Activated CD4-positive, alpha-beta memory T cell treated with anti-CD3 and anti-CD28 coated beads for 36 hours (primary cell): ENCODE measurements at regions not wholly inside any gene's neighbourhood (a gene's known extent, or its start where the extent isn't known, plus 50 kb on each side); places are given as distances from the start of the nearest gene placed in this dataset.

Source experiments
- CTCF ChIA-PET: fragments of 350-600 bp; sonication (Branson Sonifier 250); formaldehyde crosslinking; loops from one replicate; lab custom pipeline; 2021; ENCODE audit warnings: antibody characterized with exemption, inconsistent platforms; lab: Charles Lee
- POLR2A ChIA-PET: fragments of 350-600 bp; sonication (Branson Sonifier 250); formaldehyde crosslinking; loops from one replicate; lab custom pipeline; 2021; ENCODE audit warnings: antibody characterized with exemption; lab: Charles Lee
- DNase-seq: peaks from one replicate; pipeline ENCODE4 v3.0.0-alpha.2; 2020
- H3K27ac Mint-ChIP-seq: one replicate; pipeline ENCODE4 v1.8.0; 2021; ENCODE audit warnings: mixed read lengths
- H3K27me3 Mint-ChIP-seq: one replicate; pipeline ENCODE4 v1.8.0; 2021; ENCODE audit warnings: mixed read lengths
- H3K36me3 Mint-ChIP-seq: one replicate; pipeline ENCODE4 v1.8.0; 2021; ENCODE audit warnings: mixed read lengths
- H3K4me1 Mint-ChIP-seq: one replicate; pipeline ENCODE4 v1.8.0; 2021; ENCODE audit warnings: low read depth, mixed read lengths
- H3K4me3 Mint-ChIP-seq: one replicate; pipeline ENCODE4 v1.8.0; 2021; ENCODE audit warnings: mild to moderate bottlenecking, mixed read lengths
- H3K9me3 Mint-ChIP-seq: one replicate; pipeline ENCODE4 v1.8.0; 2021; ENCODE audit warnings: mixed read lengths
- intact Hi-C: fragments of 100-400 bp; cut with micrococcal nuclease; formaldehyde crosslinking; loops from one replicate; pipeline ENCODE4 v1.15.1; 2023

- H3K36me3 Mint-ChIP-seq = no peaks in the 10 kb centered on the region
- no peaks in the 10 kb centered on the region for H3K4me1 Mint-ChIP-seq
- peaks cover 11% of the 10 kb centered on the region for H3K9me3 Mint-ChIP-seq
- ChIA-PET POLR2A (no interaction called here), CTCF (no interaction called here)
- H3K27ac Mint-ChIP-seq = no peak overlapping the region
- no peak overlapping the region for H3K4me3 Mint-ChIP-seq
- no peak for DNase-seq
- H3K27me3 Mint-ChIP-seq = no peaks in the 10 kb centered on the region
- intact Hi-C loops = no loop called here
These were observed 272.7 kb upstream of the FLRT2 start for GRCh38 chr14:85257287-85257686.

- intact Hi-C loops = no loop called here
- H3K4me3 Mint-ChIP-seq = no peak overlapping the region
- no peak for DNase-seq
- no peak overlapping the region for H3K27ac Mint-ChIP-seq
- peaks cover 23% of the 10 kb centered on the region for H3K9me3 Mint-ChIP-seq
- no peaks in the 10 kb centered on the region for H3K27me3 Mint-ChIP-seq
- H3K36me3 Mint-ChIP-seq = no peaks in the 10 kb centered on the region
- ChIA-PET CTCF (no interaction called here), POLR2A (no interaction called here)
- no peaks in the 10 kb centered on the region for H3K4me1 Mint-ChIP-seq
These were observed 265.8 kb upstream of the FLRT2 start for GRCh38 chr14:85263916-85264675.

- no peaks in the 10 kb centered on the region for H3K27me3 Mint-ChIP-seq
- intact Hi-C loops = no loop called here
These were observed 256.8 kb upstream of the FLRT2 start for GRCh38 chr14:85273099-85273677.

GRCh38 chr14:85273952-85274351, 256.0 kb upstream of the FLRT2 start:
- Mint-ChIP-seq H3K36me3 (no peaks in the 10 kb centered on the region), H3K9me3 (peaks cover 7% of the 10 kb centered on the region), H3K27me3 (no peaks in the 10 kb centered on the region), H3K4me1 (no peaks in the 10 kb centered on the region), H3K27ac (no peak overlapping the region), H3K4me3 (no peak overlapping the region)
- POLR2A ChIA-PET = no interaction called here
- intact Hi-C loops = no loop called here
- CTCF ChIA-PET = no interaction called here
- DNase-seq = no peak

More at GRCh38 chr14:85273099-85273677, 256.8 kb upstream of the FLRT2 start:
- peaks cover 9% of the 10 kb centered on the region for H3K9me3 Mint-ChIP-seq
- ChIA-PET POLR2A (no interaction called here), CTCF (no interaction called here)
- H3K27ac Mint-ChIP-seq = no peak overlapping the region
- no peaks in the 10 kb centered on the region for H3K4me1 Mint-ChIP-seq
- DNase-seq = no peak
- no peak overlapping the region for H3K4me3 Mint-ChIP-seq
- H3K36me3 Mint-ChIP-seq = no peaks in the 10 kb centered on the region

GRCh38 chr14:85276161-85276978, 253.6 kb upstream of the FLRT2 start:
- ChIA-PET POLR2A (no interaction called here), CTCF (no interaction called here)
- H3K9me3 Mint-ChIP-seq = peaks cover 4% of the 10 kb centered on the region
- no peak for DNase-seq
- H3K4me1 Mint-ChIP-seq = no peaks in the 10 kb centered on the region
- H3K27me3 Mint-ChIP-seq = no peaks in the 10 kb centered on the region
- H3K4me3 Mint-ChIP-seq = no peak overlapping the region
- no peak overlapping the region for H3K27ac Mint-ChIP-seq
- intact Hi-C loops = no loop called here
- no peaks in the 10 kb centered on the region for H3K36me3 Mint-ChIP-seq

GRCh38 chr14:85276979-85277228, 253.0 kb upstream of the FLRT2 start:
- no peak overlapping the region for H3K4me3 Mint-ChIP-seq
- ChIA-PET CTCF (no interaction called here), POLR2A (no interaction called here)
- DNase-seq = no peak
- no peaks in the 10 kb centered on the region for H3K4me1 Mint-ChIP-seq
- no peak overlapping the region for H3K27ac Mint-ChIP-seq
- H3K27me3 Mint-ChIP-seq = no peaks in the 10 kb centered on the region
- no peaks in the 10 kb centered on the region for H3K36me3 Mint-ChIP-seq
- peaks cover 4% of the 10 kb centered on the region for H3K9me3 Mint-ChIP-seq
- intact Hi-C loops = no loop called here

- no peaks in the 10 kb centered on the region for H3K36me3 Mint-ChIP-seq
- no peaks in the 10 kb centered on the region for H3K4me1 Mint-ChIP-seq
- DNase-seq = no peak
- H3K27ac Mint-ChIP-seq = no peak overlapping the region
- H3K27me3 Mint-ChIP-seq = no peaks in the 10 kb centered on the region
- no peak overlapping the region for H3K4me3 Mint-ChIP-seq
- CTCF ChIA-PET = no interaction called here
- H3K9me3 Mint-ChIP-seq = peaks cover 4% of the 10 kb centered on the region
- intact Hi-C loops = no loop called here
- POLR2A ChIA-PET = no interaction called here
These were observed 250.5 kb upstream of the FLRT2 start for GRCh38 chr14:85279407-85279806.

- no peak overlapping the region for H3K4me3 Mint-ChIP-seq
- H3K27me3 Mint-ChIP-seq = no peaks in the 10 kb centered on the region
- intact Hi-C loops = no loop called here
- ChIA-PET POLR2A (no interaction called here), CTCF (no interaction called here)
- no peak for DNase-seq
- H3K36me3 Mint-ChIP-seq = no peaks in the 10 kb centered on the region
- H3K27ac Mint-ChIP-seq = no peak overlapping the region
- H3K4me1 Mint-ChIP-seq = no peaks in the 10 kb centered on the region
- H3K9me3 Mint-ChIP-seq = peaks cover 4% of the 10 kb centered on the region
These were observed 249.9 kb upstream of the FLRT2 start for GRCh38 chr14:85280074-85280473.

- H3K4me3 Mint-ChIP-seq = no peak overlapping the region
- H3K27me3 Mint-ChIP-seq = no peaks in the 10 kb centered on the region
- peaks cover 4% of the 10 kb centered on the region for H3K9me3 Mint-ChIP-seq
- H3K27ac Mint-ChIP-seq = no peak overlapping the region
- H3K4me1 Mint-ChIP-seq = no peaks in the 10 kb centered on the region
- ChIA-PET CTCF (no interaction called here), POLR2A (no interaction called here)
- no peaks in the 10 kb centered on the region for H3K36me3 Mint-ChIP-seq
- DNase-seq = no peak
- intact Hi-C loops = no loop called here
These were observed 248.0 kb upstream of the FLRT2 start for GRCh38 chr14:85281921-85282320.

- ChIA-PET POLR2A (no interaction called here), CTCF (no interaction called here)
- H3K27me3 Mint-ChIP-seq = no peaks in the 10 kb centered on the region
- H3K27ac Mint-ChIP-seq = no peak overlapping the region
- peaks cover 19% of the 10 kb centered on the region for H3K9me3 Mint-ChIP-seq
- no peak for DNase-seq
- no peaks in the 10 kb centered on the region for H3K36me3 Mint-ChIP-seq
- intact Hi-C loops = no loop called here
- no peaks in the 10 kb centered on the region for H3K4me1 Mint-ChIP-seq
- H3K4me3 Mint-ChIP-seq = no peak overlapping the region
These were observed 241.9 kb upstream of the FLRT2 start for GRCh38 chr14:85288041-85288440.

- DNase-seq = no peak
- POLR2A ChIA-PET = no interaction called here
- Mint-ChIP-seq H3K36me3 (no peaks in the 10 kb centered on the region), H3K27me3 (no peaks in the 10 kb centered on the region), H3K27ac (no peak overlapping the region), H3K4me1 (no peaks in the 10 kb centered on the region), H3K9me3 (peaks cover 19% of the 10 kb centered on the region), H3K4me3 (no peak overlapping the region)
- CTCF ChIA-PET = no interaction called here
- intact Hi-C loops = no loop called here
These were observed 238.2 kb upstream of the FLRT2 start for GRCh38 chr14:85291731-85292130.

- ChIA-PET POLR2A (no interaction called here), CTCF (no interaction called here)
- Mint-ChIP-seq H3K27ac (no peak overlapping the region), H3K27me3 (no peaks in the 10 kb centered on the region), H3K36me3 (no peaks in the 10 kb centered on the region), H3K4me3 (no peak overlapping the region), H3K4me1 (no peaks in the 10 kb centered on the region), H3K9me3 (peaks cover 12% of the 10 kb centered on the region)
- intact Hi-C loops = no loop called here
- no peak for DNase-seq
These were observed 236.2 kb upstream of the FLRT2 start for GRCh38 chr14:85293612-85294234.
